Mesendoderm (in vitro differentiated cells): ENCODE measurements at regions not wholly inside any gene's neighbourhood (a gene's known extent, or its start where the extent isn't known, plus 50 kb on each side); places are given as distances from the start of the nearest gene placed in this dataset.
"Not testable (repeated sequence)": the region's sequence is repeated elsewhere in the genome, so short reads cannot be mapped to it uniquely, and the experiment has no call there.

Source experiments
- DNase-seq: peaks from one replicate; pipeline ENCODE4 v3.0.0; 2013
- H2AK5ac ChIP-seq: 2 replicates; pipeline ENCODE4 v1.6.1; 2013; ENCODE audit warnings: low read length, inconsistent platforms
- H2BK120ac ChIP-seq: 2 replicates; pipeline ENCODE4 v1.6.1; 2013; ENCODE audit warnings: low read depth, mild to moderate bottlenecking, low read length, moderate library complexity, mixed read lengths
- H2BK15ac ChIP-seq: replicated peaks from 2 replicates; pipeline ENCODE4 v1.6.1; 2013; ENCODE audit warnings: low read depth, mild to moderate bottlenecking, moderate library complexity
- H2BK5ac ChIP-seq: 2 replicates; pipeline ENCODE4 v1.6.1; 2013; ENCODE audit warnings: low read length, inconsistent platforms
- H3K18ac ChIP-seq: 2 replicates; pipeline ENCODE4 v1.6.1; 2013; ENCODE audit warnings: mild to moderate bottlenecking, low read length, mixed read lengths
- H3K23ac ChIP-seq: one replicate; pipeline ENCODE4 v1.6.1; 2013; ENCODE audit warnings: low read length
- H3K27ac ChIP-seq: 2 replicates; pipeline ENCODE4 v1.5.1; 2013; ENCODE audit warnings: low read depth, mild to moderate bottlenecking, inconsistent platforms, low read length, moderate library complexity
- H3K27me3 ChIP-seq: 2 replicates; pipeline ENCODE4 v1.6.1; 2013; ENCODE audit warnings: low read length, control low read depth, mild to moderate bottlenecking, inconsistent platforms; ENCODE audit not compliant: insufficient read depth, poor library complexity
- H3K36me3 ChIP-seq: 2 replicates; pipeline ENCODE4 v1.6.1; 2013; ENCODE audit warnings: low read length, inconsistent platforms; ENCODE audit not compliant: control insufficient read depth, insufficient read depth
- H3K4ac ChIP-seq: one replicate; pipeline ENCODE4 v1.6.1; 2013; ENCODE audit warnings: low read depth, mild to moderate bottlenecking, low read length, moderate library complexity
- H3K4me1 ChIP-seq: 2 replicates; pipeline ENCODE4 v1.6.1; 2013; ENCODE audit warnings: low read depth, low read length, inconsistent platforms; ENCODE audit not compliant: control insufficient read depth
- H3K4me2 ChIP-seq: 2 replicates; pipeline ENCODE4 v1.6.1; 2013; ENCODE audit warnings: low read length
- H3K4me3 ChIP-seq: 2 replicates; pipeline ENCODE4 v1.5.1; 2013; ENCODE audit warnings: mild to moderate bottlenecking, low read length
- H3K56ac ChIP-seq: one replicate; pipeline ENCODE4 v1.6.1; 2013; ENCODE audit warnings: low read length
- H3K79me1 ChIP-seq: 2 replicates; pipeline ENCODE4 v1.6.1; 2013; ENCODE audit warnings: low read length, inconsistent platforms
- H3K79me2 ChIP-seq: 2 replicates; pipeline ENCODE4 v1.6.1; 2013; ENCODE audit warnings: mild to moderate bottlenecking, low read length; ENCODE audit not compliant: control insufficient read depth, insufficient read depth
- H3K9ac ChIP-seq: 2 replicates; pipeline ENCODE4 v1.6.1; 2013; ENCODE audit warnings: low read length, inconsistent platforms
- H4K5ac ChIP-seq: one replicate; pipeline ENCODE4 v1.6.1; 2013; ENCODE audit warnings: low read length
- H4K8ac ChIP-seq: one replicate; pipeline ENCODE4 v1.6.1; 2013; ENCODE audit warnings: low read depth, mild to moderate bottlenecking, control low read depth, low read length, moderate library complexity
- WGBS: extraction: QIAGEN DNeasy Blood & Tissue Kit; methylation state at CpG from one replicate; pipeline ENCODE4 v1.1.7; 2013; ENCODE audit warnings: low lambda C conversion rate, missing lambda C conversion rate; ENCODE audit not compliant: insufficient coverage; ENCODE audit errors: extremely low coverage; 5-methylcytosine and 5-hydroxymethylcytosine counted together

- Histone ChIP-seq H4K8ac (no peak overlapping the region), H3K18ac (no peak overlapping the region), H3K4me3 (no peak overlapping the region), H3K79me1 (no peaks in the 10 kb centered on the region), H3K9ac (no peak overlapping the region), H3K4ac (no peak overlapping the region), H3K23ac (no peak overlapping the region), H3K27ac (no peak overlapping the region), H3K56ac (no peak overlapping the region), H2AK5ac (no peak overlapping the region), H3K27me3 (no peaks in the 10 kb centered on the region), H4K5ac (no peak overlapping the region), H3K79me2 (no peaks in the 10 kb centered on the region), H3K36me3 (no peaks in the 10 kb centered on the region), H3K4me2 (no peak overlapping the region), H2BK15ac (no peak overlapping the region), H2BK120ac (no peak overlapping the region), H3K4me1 (no peaks in the 10 kb centered on the region), H2BK5ac (no peak overlapping the region)
- DNase-seq, result no peak
These were observed 902.1 kb downstream of the TRAM1L1 start for GRCh38 chr4:116183241-116183640.

GRCh38 chr4:116180157-116180601 is 905.2 kb downstream of the TRAM1L1 start:
- H3K18ac ChIP-seq, result no peak overlapping the region
- no peaks in the 10 kb centered on the region for H3K36me3 ChIP-seq
- H3K79me1 ChIP-seq, result no peaks in the 10 kb centered on the region
- H2BK5ac ChIP-seq, result no peak overlapping the region
- H3K9ac ChIP-seq, result no peak overlapping the region
- no peak overlapping the region for H3K4ac ChIP-seq
- WGBS, result no CpG with 5 or more reads among the region's 2 CpGs
- H2BK15ac ChIP-seq, result no peak overlapping the region
- peaks cover 2% of the 10 kb centered on the region for H3K4me1 ChIP-seq
- H3K79me2 ChIP-seq, result no peaks in the 10 kb centered on the region
- no peak overlapping the region for H4K5ac ChIP-seq
- DNase-seq, result peak; percentile 21
- no peak overlapping the region for H3K4me3 ChIP-seq
- H3K23ac ChIP-seq, result no peak overlapping the region
- H3K27me3 ChIP-seq, result no peaks in the 10 kb centered on the region
- no peak overlapping the region for H3K56ac ChIP-seq
- no peak overlapping the region for H4K8ac ChIP-seq
- H2BK120ac ChIP-seq, result no peak overlapping the region
- H3K4me2 ChIP-seq, result no peak overlapping the region
- no peak overlapping the region for H2AK5ac ChIP-seq
- no peak overlapping the region for H3K27ac ChIP-seq

- H2BK120ac ChIP-seq, H4K5ac ChIP-seq, H3K4me3 ChIP-seq, H3K56ac ChIP-seq, H2AK5ac ChIP-seq, H3K18ac ChIP-seq, H3K36me3 ChIP-seq, H2BK15ac ChIP-seq, H3K4ac ChIP-seq, H3K27me3 ChIP-seq, H3K23ac ChIP-seq, H4K8ac ChIP-seq, DNase-seq, H3K27ac ChIP-seq, H3K79me1 ChIP-seq, H3K79me2 ChIP-seq, H3K9ac ChIP-seq, H3K4me1 ChIP-seq, H2BK5ac ChIP-seq, H3K4me2 ChIP-seq: not testable (repeated sequence)
- no CpG with 5 or more reads among the region's 9 CpGs for WGBS
These were observed 934.0 kb downstream of the TRAM1L1 start for GRCh38 chr4:116151371-116151770.

GRCh38 chr4:116150152-116150551 is 935.2 kb downstream of the TRAM1L1 start:
- H2BK5ac ChIP-seq, result no peak overlapping the region
- no peak overlapping the region for H3K56ac ChIP-seq
- no peak overlapping the region for H3K27ac ChIP-seq
- no peaks in the 10 kb centered on the region for H3K27me3 ChIP-seq
- no CpG with 5 or more reads among the region's 1 CpG for WGBS
- no peaks in the 10 kb centered on the region for H3K4me1 ChIP-seq
- no peak overlapping the region for H3K9ac ChIP-seq
- H3K4me2 ChIP-seq, result no peak overlapping the region
- H2BK120ac ChIP-seq, result no peak overlapping the region
- peak overlapping the region; percentile 68 for H3K18ac ChIP-seq
- H3K79me1 ChIP-seq, result no peaks in the 10 kb centered on the region
- DNase-seq, result peak; percentile 31
- H3K4me3 ChIP-seq, result no peak overlapping the region
- no peaks in the 10 kb centered on the region for H3K79me2 ChIP-seq
- H4K8ac ChIP-seq, result no peak overlapping the region
- no peak overlapping the region for H4K5ac ChIP-seq
- no peak overlapping the region for H3K23ac ChIP-seq
- no peak overlapping the region for H2AK5ac ChIP-seq
- no peaks in the 10 kb centered on the region for H3K36me3 ChIP-seq
- H3K4ac ChIP-seq, result peak overlapping the region; percentile 12
- H2BK15ac ChIP-seq, result no peak overlapping the region

GRCh38 chr4:116143198-116143597 is 942.2 kb downstream of the TRAM1L1 start:
- DNase-seq, result no peak
- Histone ChIP-seq H2BK15ac (no peak overlapping the region), H3K56ac (no peak overlapping the region), H3K4me2 (no peak overlapping the region), H3K27ac (no peak overlapping the region), H2BK120ac (no peak overlapping the region), H3K79me1 (no peaks in the 10 kb centered on the region), H3K36me3 (no peaks in the 10 kb centered on the region), H4K5ac (no peak overlapping the region), H2AK5ac (no peak overlapping the region), H4K8ac (no peak overlapping the region), H3K4me1 (no peaks in the 10 kb centered on the region), H3K18ac (no peak overlapping the region), H3K23ac (no peak overlapping the region), H3K79me2 (no peaks in the 10 kb centered on the region), H3K4me3 (no peak overlapping the region), H2BK5ac (no peak overlapping the region), H3K27me3 (no peaks in the 10 kb centered on the region), H3K4ac (no peak overlapping the region), H3K9ac (no peak overlapping the region)
- no CpG with 5 or more reads among the region's 2 CpGs for WGBS

- H3K23ac ChIP-seq, result no peak overlapping the region
- no peaks in the 10 kb centered on the region for H3K27me3 ChIP-seq
- no peak for DNase-seq
- no peaks in the 10 kb centered on the region for H3K4me1 ChIP-seq
- H3K9ac ChIP-seq, result no peak overlapping the region
- H2BK15ac ChIP-seq, result no peak overlapping the region
- H3K79me2 ChIP-seq, result no peaks in the 10 kb centered on the region
- H3K18ac ChIP-seq, result no peak overlapping the region
- H2BK5ac ChIP-seq, result no peak overlapping the region
- no CpG with 5 or more reads among the region's 3 CpGs for WGBS
- H4K8ac ChIP-seq, result no peak overlapping the region
- no peaks in the 10 kb centered on the region for H3K79me1 ChIP-seq
- H3K27ac ChIP-seq, result no peak overlapping the region
- no peak overlapping the region for H2BK120ac ChIP-seq
- no peak overlapping the region for H3K4me3 ChIP-seq
- H4K5ac ChIP-seq, result no peak overlapping the region
- H2AK5ac ChIP-seq, result no peak overlapping the region
- no peak overlapping the region for H3K56ac ChIP-seq
- H3K4ac ChIP-seq, result no peak overlapping the region
- no peak overlapping the region for H3K4me2 ChIP-seq
- no peaks in the 10 kb centered on the region for H3K36me3 ChIP-seq
These were observed 952.4 kb downstream of the TRAM1L1 start for GRCh38 chr4:116132946-116133345.
